Mammary epithelial cell (primary cell): ENCODE measurements at regions not wholly inside any gene's neighbourhood (a gene's known extent, or its start where the extent isn't known, plus 50 kb on each side); places are given as distances from the start of the nearest gene placed in this dataset.

ENCODE experiments used
- CTCF ChIP-seq, 2 donors: IDR thresholded peaks in 1 of 2; conservative IDR thresholded peaks in 1 of 2; 2 replicates each; pipeline ENCODE4 v1.5.1; 2011 to 2012; ENCODE audit warnings: inconsistent platforms in 2 of 2, low read length in 2 of 2, mild to moderate bottlenecking in 2 of 2, control low read depth in 1 of 2, low read depth in 1 of 2; ENCODE audit not compliant: insufficient read depth in 1 of 2; ENCODE audit errors: extremely low read depth in 1 of 2
- EZH2 ChIP-seq: IDR thresholded peaks from 2 replicates; pipeline ENCODE4 v1.6.1; 2012; ENCODE audit warnings: low read length, inconsistent platforms, borderline replicate concordance

DNA sequence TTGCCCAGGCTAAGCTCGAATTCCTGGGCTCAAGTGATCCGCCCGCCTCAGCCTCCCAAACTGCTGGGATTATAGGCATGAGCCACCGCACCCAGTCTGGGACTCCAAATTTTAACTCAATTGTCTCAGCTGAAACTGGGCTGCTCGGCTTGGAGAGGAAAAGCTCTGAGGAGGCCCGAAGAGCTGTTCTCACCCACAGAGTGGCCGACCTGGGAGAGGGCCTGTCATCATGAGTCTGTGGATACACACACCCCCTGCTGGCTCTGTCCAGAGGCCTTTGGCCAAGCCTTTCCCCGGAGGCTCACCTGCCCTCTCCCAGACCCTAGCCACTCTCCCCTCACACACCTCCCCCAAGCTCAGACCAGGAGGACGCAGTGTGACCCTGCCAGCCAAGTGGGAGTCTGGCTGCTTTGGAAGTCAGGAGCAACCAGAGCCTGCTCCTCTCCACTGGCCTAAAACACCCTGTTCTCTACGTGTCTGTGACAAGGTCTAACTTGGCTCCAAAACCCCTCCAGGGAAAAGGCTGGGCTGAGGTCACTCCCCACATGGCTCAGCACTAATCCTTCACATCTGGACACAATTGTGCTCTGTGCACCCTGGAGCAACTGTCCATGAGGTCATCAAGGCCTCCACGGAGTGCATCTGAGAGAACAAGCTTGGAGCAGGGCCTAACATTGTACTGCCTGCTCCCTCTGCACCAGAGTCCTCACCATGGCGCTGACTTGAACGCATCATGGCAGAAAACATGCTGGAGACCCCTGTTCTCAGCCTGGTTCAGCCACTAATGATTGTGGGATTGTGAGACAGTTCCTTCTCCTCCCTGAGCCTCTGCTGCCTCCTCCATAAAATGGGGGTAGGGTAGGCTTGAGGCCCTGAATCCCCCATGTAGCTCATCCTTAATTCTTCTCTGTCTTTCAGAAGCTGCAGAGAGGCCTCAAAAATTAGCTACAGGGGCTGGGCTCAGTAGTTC, 49.9 kb upstream of the RAB6C start:
- TF ChIP-seq CTCF (conservative IDR thresholded peaks at IDR 0.05 in 1 of 2, IDR thresholded peaks at IDR 0.05 in 1 of 2; ENCODE audit: extremely low read depth in 1 of 2, insufficient read depth in 1 of 2, low read depth in 1 of 2, low read length in 2 of 2) (no peak), EZH2 (no peak)
